Retina (tissue), 1 donor: ENCODE measurements at regions not wholly inside any gene's neighbourhood (a gene's known extent, or its start where the extent isn't known, plus 50 kb on each side); places are given as distances from the start of the nearest gene placed in this dataset.

ENCODE experiments used
- DNase-seq: peaks from one replicate; pipeline ENCODE4 v3.0.0-alpha.2; 2016

DNA sequence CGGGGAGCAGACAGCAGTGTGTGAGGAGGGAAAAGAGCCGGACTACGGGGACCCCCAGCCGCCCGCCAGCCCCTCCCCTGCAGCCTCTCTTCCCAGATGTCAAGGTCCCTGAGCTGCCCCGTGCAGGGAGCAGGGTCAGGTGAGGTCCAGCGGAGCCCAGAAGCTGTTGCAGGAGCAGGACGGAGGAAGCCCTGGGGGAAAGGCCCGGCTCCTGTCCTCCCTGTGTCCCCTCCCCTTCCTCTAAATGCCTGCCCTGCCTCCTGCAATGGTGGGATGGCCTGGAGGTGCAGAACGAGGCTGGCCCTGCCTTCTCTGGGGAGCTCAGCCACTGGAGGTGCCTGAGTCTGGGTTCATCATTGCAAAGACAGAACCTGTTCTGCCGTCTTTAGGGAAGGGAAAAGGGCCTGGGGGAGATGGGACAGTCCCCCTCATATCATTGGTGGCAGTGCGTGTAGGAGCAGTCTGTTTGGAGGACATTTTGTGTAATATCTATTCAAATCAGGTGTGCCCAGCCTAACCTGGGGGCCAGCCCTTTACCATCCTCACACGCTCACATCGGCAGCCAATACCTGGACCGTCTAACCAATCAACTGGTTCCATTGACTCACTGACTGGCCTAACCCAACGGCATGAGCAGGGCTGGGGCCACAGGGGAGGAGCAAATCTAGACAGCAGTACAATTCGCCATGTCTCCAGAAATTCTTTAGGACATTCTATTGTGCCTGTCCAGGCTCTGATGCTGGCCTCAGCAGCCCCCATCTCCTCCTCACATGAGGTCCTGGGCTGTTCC lies 364.1 kb upstream of the SFSWAP start:
- no peak for DNase-seq

GRCh38 chr12:131347345-131347714 lies 363.6 kb upstream of the SFSWAP start:
- DNase-seq: no peak

DNA sequence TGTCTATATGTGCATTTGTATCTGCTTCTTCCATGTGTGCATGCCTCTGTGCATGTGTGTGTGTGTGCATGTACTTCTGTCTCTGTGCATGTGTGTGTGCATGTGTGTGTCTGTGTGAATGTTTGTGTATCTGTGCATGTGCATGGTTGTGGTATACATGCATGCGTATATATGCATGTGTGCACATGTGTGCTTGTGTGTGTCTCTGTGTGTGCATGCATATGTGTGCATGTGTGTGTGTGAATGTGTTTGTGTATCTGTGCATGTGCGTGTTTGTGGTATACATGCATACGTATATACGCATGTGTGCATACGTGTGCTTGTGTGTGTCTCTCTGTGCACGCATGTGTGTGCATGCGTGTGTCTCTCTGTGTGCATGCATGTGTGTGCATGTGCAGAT lies 363.2 kb upstream of the SFSWAP start:
- DNase-seq: no peak

GRCh38 chr12:131348231-131348630 lies 362.7 kb upstream of the SFSWAP start:
- no peak for DNase-seq

GRCh38 chr12:131348646-131349045 lies 362.2 kb upstream of the SFSWAP start:
- DNase-seq: no peak

- no peak for DNase-seq
These were observed 361.3 kb upstream of the SFSWAP start for GRCh38 chr12:131349397-131350127.

DNA sequence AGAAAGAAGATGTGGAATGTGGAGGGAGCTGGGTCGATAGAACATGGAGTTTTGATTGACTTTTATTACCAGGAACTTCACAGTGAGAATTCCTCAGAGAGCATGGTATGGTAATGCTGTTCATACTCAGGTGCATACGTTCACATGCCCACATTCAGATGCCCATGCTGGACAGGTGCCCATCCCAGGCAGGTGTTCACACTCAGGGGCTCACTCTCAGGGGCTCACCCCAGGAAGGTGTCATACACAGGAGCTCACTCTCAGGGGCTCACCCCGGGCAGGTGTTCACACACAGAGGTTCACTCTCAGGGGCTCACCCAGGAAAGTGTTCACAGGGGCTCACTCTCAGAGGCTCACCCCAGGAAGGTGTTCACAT lies 360.0 kb upstream of the SFSWAP start:
- DNase-seq: no peak

DNA sequence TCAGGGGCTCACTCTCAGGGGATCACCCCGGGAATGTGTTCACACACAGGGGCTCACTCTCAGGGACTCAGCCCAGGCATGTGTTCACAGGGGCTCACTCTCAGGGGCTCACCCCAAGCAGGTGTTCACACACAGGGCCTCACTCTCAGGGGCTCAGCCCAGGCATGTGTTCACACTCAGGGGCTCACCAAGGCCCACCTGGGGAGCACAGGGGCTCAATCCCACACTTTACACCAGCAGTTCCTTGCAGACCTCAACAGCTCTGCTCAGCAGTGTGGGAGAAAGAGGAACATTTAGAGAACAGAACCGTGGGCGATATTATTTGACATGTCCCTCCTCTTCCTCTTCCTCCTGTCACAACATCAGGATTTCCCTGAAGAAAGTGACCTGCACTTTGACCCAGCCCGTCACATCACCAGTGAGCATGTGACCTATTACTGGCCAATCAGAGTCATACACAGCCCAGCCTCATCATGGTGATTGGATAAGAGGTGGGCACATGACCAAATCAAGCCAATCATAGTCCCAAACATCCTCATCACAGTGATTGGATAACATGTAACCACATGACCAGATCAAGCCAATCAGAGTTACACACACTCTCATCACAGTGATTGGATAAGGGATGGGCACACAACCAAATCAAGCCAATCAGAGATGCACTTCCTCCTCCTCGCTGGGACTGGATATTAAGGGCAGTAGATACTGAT lies 359.4 kb upstream of the SFSWAP start:
- DNase-seq: no peak

DNA sequence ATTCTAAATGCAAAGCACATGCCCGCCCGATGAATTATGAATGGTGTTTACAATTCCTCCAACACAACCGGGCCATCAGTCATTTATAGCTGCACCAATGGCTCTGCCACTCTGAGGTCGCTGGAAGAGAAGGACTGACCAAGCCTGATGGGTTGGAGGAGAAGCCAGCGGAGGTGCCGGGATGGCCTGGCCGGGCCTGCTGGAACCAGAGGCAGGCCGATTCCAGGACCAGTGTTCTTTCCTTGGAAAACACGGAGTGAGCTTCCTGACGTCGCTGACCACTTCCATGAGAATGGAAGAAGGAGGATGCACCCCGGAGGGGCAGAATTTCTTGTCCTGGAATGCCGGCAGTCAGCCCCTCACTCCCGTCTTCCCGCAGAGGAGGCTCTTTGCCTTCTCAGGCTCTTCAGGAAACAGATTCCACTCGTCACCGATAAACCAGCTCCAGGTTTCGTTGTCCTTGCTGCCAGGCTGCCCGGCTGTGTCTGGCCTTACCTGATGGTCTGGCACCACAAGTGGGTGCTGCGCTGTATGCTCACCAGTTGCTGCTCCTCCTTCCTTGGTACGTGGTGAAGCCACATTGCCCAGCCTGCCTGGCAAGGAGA lies 358.5 kb upstream of the SFSWAP start:
- no peak for DNase-seq

GRCh38 chr12:131353376-131353775 lies 357.5 kb upstream of the SFSWAP start:
- no peak for DNase-seq

DNA sequence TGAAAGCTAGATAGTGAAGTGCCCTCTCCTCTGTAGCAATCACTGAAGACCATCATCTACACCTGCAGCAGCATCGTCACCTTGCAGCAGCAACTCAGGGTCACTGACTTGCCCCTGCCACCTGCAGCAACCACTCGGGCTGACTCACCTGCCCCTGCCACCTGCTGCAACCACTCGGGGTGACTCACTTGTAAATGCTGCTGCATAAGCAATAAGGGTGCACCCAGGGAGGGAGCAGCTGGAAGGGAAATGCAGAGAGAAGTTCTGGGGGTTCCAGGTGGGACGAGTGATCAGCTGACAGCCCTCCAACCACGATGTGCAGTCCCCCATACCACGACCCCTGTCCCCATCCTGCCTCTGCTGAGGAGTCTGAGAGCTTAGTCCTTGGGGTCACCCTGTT lies 357.1 kb upstream of the SFSWAP start:
- DNase-seq: no peak

DNA sequence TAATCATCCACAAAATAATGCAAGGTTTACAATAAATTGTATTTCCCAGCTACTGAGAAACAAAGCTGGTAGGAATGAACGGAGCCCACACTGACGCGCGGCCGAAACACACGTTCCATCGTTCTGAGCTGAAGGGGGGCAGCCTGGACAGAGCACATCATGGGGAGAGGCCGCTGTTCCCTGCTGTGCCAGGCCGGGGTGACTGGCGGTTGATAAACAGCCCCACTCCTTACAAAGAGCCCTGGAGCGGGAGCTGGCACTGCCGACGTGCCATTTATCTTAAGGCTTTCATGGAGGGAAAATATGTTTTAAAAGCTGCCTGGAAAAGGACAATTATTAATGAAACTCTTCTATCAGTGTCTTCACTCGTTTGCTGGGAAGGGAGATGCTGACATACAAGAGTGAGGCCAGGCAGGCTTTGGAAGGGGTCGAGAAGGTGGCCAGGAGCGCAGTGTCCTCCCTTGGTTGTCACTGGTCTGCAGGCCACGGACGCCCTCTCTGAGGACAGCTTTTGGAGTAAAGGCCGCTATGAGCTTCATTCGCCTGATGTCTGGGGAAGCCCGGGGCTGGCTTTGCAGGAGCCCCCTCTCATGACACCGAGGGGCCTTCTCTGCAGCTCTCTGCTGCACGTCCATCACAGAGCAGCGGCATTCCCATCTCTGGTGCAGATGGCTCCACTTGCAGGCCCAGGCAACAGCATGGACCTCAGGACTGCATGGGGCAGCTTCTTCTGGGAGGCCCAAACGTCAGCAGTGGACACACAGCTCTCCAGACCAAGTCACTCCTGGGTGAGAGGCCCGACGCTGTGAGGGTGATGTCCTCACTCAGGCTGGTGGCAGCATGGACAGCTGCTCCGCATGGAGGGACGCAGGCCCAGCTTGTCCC lies 355.3 kb upstream of the SFSWAP start:
- DNase-seq: peak; percentile 1

DNA sequence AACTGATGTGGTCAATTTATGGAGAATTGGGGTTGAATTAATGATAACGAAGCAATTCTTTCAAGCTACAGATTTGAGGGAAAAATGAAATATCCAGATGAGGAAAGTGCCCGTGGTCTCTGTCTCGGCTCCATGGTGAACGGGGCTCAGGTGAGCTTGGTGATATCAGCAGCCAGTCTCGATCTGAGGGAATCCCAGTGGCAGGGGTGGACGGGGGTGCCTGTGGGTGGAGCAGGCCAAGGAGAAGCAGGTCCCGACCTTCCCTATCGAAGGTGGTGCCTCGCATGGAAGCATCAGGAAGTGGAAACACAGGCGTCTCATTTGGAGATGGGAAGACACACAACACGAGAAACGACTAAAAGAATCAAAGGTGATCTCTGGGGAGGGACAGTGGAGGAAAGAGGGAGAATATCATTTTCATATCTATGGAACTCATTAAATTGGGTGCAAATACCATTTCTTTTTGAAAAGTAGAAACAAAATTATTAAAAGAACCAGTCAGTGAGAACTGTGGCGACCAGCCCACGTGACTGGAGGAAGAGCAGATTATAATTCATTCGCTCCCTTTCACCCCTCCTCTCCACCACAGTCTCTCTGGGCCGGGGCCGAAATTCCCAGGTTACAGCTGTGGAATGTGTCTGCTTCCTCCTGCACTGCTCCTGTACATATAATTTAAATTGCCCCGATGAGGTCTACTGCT lies 354.3 kb upstream of the SFSWAP start:
- DNase-seq: peak; percentile 2

DNA sequence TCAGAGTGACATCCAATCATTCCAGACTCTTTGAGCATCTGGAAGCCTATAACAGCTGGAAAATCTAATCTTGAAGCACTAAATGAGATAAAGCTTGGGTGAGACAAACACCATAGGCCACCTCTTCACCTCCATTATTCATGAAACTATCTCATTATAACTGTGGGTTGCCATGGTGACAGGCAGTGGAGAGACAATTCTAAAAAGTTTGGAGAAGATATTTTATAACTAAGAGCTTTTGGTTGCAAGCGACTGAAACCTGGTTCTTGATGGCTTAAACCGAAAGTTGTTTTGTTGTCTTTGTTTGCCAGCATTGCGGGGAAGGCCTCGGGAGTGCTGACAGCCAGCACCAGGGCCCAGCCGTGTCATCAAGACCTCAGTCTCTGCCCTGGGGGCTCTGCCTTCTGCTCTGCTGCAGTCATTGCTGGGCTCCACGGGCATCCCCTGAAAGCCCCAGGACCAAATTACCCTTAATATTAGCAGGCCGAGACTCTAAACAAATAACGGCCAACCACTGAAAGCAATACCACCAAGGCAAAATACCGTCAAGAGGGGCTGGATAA lies 353.6 kb upstream of the SFSWAP start:
- DNase-seq: peak; percentile 12

DNA sequence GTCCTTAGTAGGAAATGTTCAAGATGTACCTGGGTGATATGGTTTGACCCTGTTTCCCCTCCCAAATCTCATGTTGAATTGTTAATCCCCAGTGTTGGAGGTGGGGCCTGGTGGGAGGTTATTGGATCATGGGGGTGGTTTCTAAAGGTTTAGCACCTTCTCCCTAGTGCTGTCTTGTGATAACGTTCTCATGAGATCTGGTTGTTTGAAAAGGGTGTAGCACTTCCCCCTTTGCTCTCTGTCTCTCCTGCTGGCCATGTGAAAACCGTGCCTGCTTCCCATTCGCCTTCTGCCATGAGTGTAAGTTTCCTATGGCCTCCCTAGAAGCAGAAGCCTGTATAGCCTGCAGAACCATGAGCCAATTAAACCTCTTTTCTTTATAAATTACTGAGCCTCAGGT lies 353.0 kb upstream of the SFSWAP start:
- peak; percentile 1 for DNase-seq

DNA sequence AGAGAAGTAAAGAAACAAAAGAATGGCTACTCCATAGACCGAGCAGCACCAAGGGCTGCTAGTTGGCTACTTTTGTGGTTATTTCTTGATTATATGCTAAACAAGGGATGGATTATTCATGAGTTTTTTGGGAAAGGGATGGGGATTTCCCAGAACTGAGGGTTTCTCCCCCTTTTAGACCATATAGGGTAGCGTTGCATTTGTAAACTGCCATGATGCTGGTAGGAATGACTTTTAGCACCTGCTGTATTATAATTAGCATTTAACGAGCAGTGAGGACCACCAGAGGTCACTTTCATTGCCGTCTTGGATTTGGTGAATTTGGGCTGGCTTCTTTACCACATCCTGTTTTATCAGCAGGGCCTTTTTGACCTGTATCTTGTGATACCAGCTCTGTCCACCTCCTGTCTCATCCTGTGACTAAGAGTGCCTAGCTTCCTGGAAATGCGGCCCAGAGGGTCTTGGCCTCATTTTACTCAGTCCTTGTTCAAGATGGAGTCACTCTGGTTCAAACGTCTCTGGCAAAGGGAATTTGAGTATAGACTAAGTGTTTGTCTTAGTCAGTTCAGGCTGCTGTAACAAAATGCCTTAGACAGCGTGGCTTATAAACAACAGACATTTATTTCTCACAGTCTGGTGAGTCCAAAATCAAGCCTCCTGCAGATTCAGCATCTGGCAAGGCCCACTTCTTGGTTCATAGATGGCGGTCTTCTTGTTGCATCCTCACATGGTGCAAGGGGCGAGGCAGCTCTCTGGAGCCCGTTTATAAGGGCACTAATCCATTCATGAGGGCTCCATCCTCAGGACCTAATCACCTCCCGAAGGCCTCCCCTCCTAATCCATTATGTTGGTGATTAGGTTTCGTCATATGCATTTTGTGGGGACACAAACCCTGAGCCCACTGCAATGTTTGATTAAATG lies 348.3 kb upstream of the SFSWAP start:
- peak; percentile 1 for DNase-seq

GRCh38 chr12:131363393-131363792 lies 347.5 kb upstream of the SFSWAP start:
- no peak for DNase-seq

DNA sequence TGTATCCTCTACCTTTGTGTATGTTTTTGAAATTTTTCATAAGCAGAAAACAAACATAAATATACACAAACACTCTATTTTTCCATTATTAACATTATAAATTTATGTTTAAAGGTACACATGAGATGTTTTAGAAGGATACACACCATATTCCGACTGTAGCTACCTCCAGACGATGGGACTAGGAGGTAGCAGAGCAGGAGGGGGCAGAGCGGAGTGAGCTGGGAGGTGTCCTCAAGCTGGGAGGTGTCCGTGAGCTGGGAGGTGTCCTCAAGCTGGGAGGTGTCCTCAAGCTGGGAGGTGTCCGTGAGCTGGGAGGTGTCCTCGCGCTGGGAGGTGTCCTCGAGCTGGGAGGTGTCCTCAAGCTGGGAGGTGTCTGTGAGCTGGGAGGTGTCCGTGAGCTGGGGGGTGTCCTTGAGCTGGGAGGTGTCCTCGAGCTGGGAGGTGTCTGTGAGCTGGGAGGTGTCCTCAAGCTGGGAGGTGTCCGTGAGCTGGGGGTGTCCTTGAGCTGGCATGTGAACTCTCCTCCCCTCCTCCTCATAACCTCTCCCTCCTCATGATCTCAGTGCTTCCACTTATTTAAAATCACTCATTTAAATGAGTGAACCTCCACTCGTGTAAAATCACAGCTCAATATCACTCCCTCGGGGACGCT lies 346.9 kb upstream of the SFSWAP start:
- no peak for DNase-seq

DNA sequence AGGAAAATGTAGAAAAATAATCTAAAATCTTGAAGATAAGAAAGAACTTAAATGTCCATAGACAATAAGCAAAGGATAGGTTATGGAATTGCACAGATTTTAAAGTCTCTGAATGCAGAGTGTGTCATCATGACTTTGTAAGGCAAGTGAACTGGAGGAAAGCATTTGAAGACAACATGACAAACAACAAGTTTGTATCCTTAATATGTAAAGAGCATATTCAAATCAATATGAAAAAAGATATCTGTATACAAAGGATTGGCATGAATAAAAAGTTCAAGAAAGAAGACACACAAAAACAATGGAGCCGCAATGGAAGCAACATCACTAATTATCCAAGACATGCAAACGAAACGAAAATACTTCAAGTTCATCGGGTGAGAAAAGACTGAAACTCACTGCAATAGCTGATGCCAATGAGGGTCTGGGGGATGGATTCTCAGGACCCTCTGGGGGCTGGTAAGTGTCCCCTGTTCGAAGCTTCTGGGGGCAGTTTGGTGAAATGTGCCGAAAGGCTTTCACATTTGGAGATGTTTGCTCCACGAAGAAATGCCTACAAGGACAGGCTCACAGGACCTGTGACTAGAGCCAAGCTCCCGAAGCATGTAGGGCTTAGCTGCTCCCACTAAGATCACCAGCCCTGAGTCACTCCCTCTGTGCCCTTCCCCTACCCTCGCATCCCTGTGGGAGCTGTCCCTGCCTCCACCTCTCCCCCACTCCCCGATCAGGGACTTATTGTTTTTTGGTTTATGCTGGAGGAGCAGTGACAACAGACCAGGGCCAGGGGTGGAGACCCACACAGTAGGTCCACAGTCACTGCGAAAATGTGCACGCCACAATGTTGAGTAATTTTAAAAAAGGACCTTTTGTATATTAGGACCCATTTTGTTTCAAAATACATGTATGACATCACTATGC lies 345.7 kb upstream of the SFSWAP start:
- no peak for DNase-seq
